GM18868 (cell line): ENCODE measurements at regions not wholly inside any gene's neighbourhood (a gene's known extent, or its start where the extent isn't known, plus 50 kb on each side); places are given as distances from the start of the nearest gene placed in this dataset.
A peak's percentile ranks its signal among the peaks of the same experiment; 100 is the strongest.
"Not testable (repeated sequence)": the region's sequence is repeated elsewhere in the genome, so short reads cannot be mapped to it uniquely, and the experiment has no call there.

Experiments
- ATAC-seq: cut with Tn5 transposase; IDR thresholded peaks from one replicate; pipeline ENCODE4 v1.9.1; 2021; ENCODE audit warnings: mild to moderate bottlenecking, moderate library complexity; ENCODE audit not compliant: unreplicated experiment

- ATAC-seq, result no peak
Observed at GRCh38 chr4:180261346-180261745, 1981.9 kb upstream of the TENM3 start.

- peak; percentile 89 for ATAC-seq
Observed at GRCh38 chr4:180280076-180280475, 1963.1 kb upstream of the TENM3 start.

- ATAC-seq, result no peak
Observed at GRCh38 chr4:180280726-180281297, 1962.4 kb upstream of the TENM3 start.

- no peak for ATAC-seq
Observed at GRCh38 chr4:180281724-180282123, 1961.5 kb upstream of the TENM3 start.

GRCh38 chr4:180284267-180284666 is 1958.9 kb upstream of the TENM3 start:
- no peak for ATAC-seq

- ATAC-seq, result peak; percentile 90
Observed at GRCh38 chr4:180285796-180286195, 1957.4 kb upstream of the TENM3 start.

GRCh38 chr4:180292339-180292738 is 1950.9 kb upstream of the TENM3 start:
- no peak for ATAC-seq

- peak; percentile 86 for ATAC-seq
Observed at GRCh38 chr4:180296036-180296599, 1947.1 kb upstream of the TENM3 start.

- ATAC-seq, result peak; percentile 82
Observed at GRCh38 chr4:180304321-180304720, 1938.9 kb upstream of the TENM3 start.

GRCh38 chr4:180310616-180311015 is 1932.6 kb upstream of the TENM3 start:
- no peak for ATAC-seq

- ATAC-seq, result peak; percentile 69
Observed at GRCh38 chr4:180314972-180315371, 1928.2 kb upstream of the TENM3 start.

GRCh38 chr4:180330521-180330920 is 1912.7 kb upstream of the TENM3 start:
- ATAC-seq, result no peak

- ATAC-seq, result no peak
Observed at GRCh38 chr4:180333162-180333561, 1910.0 kb upstream of the TENM3 start.

GRCh38 chr4:180335566-180335965 is 1907.6 kb upstream of the TENM3 start:
- no peak for ATAC-seq

- no peak for ATAC-seq
Observed at GRCh38 chr4:180336494-180337090, 1906.6 kb upstream of the TENM3 start.

- ATAC-seq, result no peak
Observed at GRCh38 chr4:180341926-180342325, 1901.3 kb upstream of the TENM3 start.

GRCh38 chr4:180350901-180351300 is 1892.3 kb upstream of the TENM3 start:
- ATAC-seq, result no peak

- ATAC-seq, result no peak
Observed at GRCh38 chr4:180356766-180357165, 1886.4 kb upstream of the TENM3 start.

- ATAC-seq, result not testable (repeated sequence)
Observed at GRCh38 chr4:180360113-180360512, 1883.1 kb upstream of the TENM3 start.

GRCh38 chr4:180363815-180364214 is 1879.4 kb upstream of the TENM3 start:
- ATAC-seq, result no peak

GRCh38 chr4:180372691-180373090 is 1870.5 kb upstream of the TENM3 start:
- peak; percentile 34 for ATAC-seq

GRCh38 chr4:180377741-180378140 is 1865.5 kb upstream of the TENM3 start:
- ATAC-seq, result no peak

GRCh38 chr4:180380733-180381132 is 1862.5 kb upstream of the TENM3 start:
- no peak for ATAC-seq
